ENCODE measurements at regions not wholly inside any gene's neighbourhood (a gene's known extent, or its start where the extent isn't known, plus 50 kb on each side); places are given as distances from the start of the nearest gene placed in this dataset.

DNA sequence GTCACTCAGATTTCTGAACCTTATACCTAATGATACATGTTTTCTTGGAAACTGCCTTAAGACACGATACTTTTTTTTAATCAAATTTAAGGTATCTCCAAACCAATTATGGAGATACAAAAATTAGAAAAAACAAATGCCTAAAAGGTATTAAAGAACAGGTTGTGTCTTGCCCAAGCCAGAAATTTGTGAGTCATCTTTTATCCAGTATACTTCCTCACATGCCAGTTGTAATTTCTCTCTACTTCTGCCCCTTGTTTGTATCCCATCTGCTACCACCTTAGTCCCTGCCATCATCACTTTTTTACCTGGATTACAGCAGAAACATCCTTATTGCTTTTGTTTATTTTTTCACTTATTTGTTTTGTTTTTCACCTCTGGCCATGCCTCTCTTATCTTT lies 571.2 kb upstream of the DAB2 start:
- no peak for DNase-seq (ENCODE audit: low read depth in 4 of 4, low spot score in 1 of 4)

DNA sequence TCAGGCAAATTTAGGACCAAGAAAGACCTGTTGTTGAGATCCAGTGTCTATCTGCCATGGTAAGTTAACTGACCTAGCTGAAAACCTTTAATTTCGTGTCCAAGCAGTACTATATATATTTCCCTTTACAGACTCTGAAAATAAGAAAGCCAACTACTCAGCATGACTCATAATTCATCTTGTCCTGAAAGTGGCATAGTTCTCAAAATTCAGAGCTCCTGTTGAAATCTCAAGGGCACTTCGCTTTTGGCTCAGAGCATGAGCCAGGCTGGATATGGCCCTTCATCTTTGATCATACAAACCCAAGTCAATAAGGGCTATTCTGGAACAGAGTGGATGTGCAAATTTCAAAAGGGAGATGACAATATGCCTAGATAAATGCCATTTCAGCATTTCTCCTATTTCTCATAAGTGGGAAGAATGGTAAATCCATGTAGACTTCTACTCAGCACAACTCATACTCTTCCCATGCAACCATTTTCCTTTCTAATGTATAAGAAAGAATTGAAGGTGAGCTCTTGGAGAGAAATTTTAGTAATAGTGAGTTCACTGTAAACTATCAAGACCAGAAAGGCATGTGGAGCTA lies 567.9 kb upstream of the DAB2 start:
- DNase-seq (ENCODE audit: low read depth in 4 of 4, low spot score in 1 of 4) = no peak

DNA sequence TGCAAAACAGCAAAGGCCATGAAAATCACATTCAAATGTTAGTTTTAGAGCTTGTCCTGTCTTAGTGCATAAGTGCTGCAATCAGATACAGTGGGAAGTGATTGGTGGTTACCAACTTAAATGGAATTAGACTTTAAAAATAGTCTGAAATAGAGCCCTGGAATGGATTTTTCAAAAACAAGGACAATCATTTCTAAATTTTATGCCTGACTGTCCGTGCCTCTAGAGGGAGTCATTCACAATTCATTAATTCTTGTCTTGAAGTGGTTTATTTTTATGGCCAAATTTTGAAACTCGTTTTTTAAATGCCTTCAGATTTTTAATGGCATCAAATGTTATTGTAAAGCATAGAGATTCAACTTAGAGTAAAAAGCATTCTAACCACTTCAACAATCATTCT lies 561.8 kb upstream of the DAB2 start:
- DNase-seq (ENCODE audit: low read depth in 4 of 4, low spot score in 1 of 4) = no peak

DNA sequence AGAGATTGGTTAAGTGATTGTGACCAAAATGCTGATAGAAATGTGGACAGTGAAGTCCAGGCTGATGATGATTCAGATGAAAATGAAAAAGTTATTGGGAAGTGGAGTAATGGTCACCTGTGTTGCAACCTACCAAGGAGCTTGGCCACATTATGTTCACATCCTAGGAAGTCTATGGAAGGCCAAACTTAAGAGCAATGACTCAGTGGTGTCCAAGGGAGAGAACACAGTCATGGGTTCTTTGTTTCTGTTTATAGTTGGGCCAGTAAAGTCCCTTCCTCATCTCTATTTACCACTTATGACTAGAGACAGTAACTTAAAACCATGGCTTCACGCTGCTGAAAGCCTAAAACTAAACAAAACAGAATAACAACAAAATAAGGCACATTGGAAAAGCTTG lies 555.3 kb upstream of the DAB2 start:
- no peak for DNase-seq (ENCODE audit: low read depth in 4 of 4, low spot score in 1 of 4)

DNA sequence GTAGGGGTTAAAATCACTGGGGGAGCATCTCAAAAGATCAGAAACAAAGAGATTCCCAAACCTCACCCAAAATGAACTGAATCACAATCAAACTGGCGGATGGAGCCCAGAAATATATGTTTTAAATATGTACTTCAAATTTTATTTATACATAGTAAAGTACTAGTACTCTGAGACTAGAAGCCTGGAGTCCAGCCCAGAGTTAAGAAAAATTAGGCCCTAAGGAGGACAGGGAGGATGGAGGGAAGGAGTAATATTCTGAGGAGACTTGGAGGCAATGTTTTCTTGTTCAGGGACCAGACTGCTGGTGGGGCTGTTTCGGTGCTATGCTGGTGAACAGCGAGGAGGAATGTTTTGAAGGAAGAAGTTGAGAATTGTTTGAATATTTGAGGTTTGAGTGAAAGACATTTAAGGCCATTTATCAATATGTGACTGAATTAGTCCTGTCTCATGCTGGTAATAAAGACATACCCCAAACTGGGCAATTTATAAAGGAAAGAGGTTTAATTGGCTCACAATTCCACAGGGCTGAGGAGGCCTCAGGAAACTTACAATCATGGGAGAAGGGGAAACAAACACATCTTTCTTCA lies 552.4 kb upstream of the DAB2 start:
- DNase-seq (ENCODE audit: low read depth in 4 of 4, low spot score in 1 of 4) = no peak

DNA sequence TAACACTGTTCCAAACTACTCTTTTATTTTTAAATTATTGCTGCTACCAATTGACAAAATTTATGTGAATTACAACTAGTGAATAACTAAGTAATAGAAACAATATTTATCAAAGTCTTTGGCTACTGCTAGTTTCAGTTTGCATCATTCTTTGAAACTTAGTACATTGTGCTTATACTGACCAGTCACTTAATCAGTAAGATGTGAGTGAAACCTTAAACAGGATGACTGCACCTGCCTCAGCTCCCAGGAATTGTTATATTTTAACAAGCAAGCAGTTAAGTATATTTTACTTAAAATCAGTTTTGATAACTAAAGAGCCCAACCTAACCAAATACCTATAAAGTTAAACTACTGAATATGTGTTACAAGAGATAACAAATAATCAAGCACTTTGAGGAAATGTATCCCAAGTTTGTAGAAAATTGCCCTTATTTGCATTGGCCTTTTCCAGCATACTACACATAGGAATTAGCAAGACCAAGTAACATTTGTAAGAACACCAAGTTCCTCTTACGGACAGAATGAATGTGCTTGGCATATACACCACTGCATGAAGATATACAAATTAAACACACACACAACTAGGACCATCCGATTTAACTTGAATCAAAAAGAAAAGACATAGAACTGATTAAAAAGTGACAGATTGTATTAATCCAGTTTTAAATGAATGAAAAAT lies 545.5 kb upstream of the DAB2 start:
- no peak for DNase-seq (ENCODE audit: low read depth in 4 of 4, low spot score in 1 of 4)

DNA sequence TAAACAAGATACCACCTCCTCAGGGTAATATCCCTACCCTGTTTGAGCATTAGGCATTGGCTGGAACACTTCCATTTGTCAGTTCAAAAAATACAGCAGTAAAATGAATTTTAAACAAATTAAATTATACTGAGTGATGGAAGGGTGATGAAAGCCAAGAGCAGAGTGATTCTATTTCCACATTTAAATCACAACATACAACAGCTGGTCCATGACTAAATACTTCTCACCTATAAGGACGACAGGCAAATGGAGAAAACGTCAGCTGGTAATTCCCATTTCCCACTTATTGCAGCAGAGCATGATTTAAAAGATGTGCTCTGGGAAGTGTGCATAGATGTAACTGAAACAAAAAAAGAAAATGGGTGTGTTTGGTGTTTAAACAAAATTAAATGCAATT lies 543.6 kb upstream of the DAB2 start:
- DNase-seq (ENCODE audit: low read depth in 4 of 4, low spot score in 1 of 4) = no peak

DNA sequence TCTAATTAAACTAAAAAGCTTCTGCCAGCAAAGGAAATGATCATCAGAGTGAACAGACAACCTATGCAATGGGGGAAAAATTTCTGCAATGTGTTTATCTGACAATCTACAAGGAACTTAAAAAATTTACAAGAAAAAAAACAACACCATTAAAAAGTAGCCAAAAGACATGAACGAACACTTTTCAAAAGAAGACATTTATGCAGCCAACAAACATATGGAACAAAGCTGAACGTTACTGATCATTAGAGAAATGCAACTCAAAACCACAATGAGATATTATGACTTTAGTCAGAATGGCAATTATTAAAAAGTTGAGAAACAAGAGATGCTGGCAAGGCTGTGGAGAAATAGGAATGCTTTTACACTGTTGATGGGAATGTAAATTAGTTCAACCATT lies 530.4 kb upstream of the DAB2 start:
- DNase-seq (ENCODE audit: low read depth in 4 of 4, low spot score in 1 of 4) = no peak

DNA sequence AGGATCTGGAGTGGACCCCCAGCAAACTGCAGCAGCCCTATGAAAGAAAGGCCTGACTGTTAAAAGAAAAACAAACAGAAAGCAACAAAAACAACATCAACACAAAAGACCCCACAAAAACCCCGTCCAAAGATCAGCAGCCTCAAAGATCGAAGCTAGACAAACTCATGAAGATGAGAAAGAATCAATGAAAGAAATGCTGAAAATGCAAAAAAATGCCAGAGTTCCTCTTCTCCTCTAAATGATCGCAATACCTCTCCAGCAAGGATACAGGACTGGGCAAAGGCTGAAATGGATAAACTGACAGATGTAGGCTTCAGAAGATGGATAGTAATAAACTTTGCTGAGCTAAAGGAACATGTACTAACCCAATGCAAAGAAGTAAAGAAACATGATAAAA lies 526.3 kb upstream of the DAB2 start:
- no peak for DNase-seq (ENCODE audit: low read depth in 4 of 4, low spot score in 1 of 4)

DNA sequence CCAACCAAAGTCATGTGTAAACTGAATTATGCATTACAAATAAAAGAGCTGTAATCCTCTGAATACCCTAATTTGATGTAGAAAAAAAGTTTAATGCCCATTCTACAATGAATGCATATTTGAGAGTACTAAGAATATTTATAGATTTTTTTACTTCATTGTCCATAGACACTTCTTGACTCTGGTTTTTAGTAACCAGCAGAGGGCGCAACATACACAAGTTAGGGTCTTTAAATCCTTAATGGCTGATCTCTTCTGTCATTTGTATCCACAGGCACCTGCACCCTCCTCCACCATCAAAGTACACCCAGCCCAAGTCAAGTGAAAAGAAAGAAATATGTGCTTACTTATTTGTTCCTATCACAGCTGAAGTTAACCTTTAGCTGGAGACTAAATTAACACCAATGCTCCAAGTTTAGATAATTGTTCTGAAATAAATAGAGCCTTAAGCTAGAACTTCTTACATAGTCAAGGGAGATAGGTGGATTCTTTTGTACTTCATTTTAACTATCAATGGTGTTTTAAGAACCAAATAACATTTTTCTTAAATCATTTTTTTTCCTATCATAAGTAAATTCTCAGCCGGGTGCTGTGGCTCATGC lies 524.2 kb upstream of the DAB2 start:
- DNase-seq (ENCODE audit: low read depth in 4 of 4, low spot score in 1 of 4) = peak; percentile 20 to 45 (median 38)

DNA sequence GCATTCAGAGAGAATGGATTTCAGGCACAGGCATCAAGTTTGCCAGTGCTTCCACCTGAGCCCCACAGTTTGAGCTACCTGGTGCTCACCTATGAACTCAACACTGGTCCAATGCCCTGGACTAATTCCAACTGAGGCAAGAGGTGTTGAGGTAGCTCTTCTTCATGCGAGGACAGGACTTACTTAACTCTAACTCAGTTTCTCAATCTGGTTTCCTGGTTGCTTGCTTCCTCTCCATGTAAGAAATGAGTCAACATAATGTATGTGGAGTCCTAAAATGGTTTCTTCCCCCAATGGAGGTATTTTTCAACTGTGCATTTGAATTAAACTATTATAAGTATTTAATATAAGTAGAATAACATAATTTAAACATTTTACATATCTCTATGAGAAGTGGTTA lies 523.6 kb upstream of the DAB2 start:
- no peak for DNase-seq (ENCODE audit: low read depth in 4 of 4, low spot score in 1 of 4)

DNA sequence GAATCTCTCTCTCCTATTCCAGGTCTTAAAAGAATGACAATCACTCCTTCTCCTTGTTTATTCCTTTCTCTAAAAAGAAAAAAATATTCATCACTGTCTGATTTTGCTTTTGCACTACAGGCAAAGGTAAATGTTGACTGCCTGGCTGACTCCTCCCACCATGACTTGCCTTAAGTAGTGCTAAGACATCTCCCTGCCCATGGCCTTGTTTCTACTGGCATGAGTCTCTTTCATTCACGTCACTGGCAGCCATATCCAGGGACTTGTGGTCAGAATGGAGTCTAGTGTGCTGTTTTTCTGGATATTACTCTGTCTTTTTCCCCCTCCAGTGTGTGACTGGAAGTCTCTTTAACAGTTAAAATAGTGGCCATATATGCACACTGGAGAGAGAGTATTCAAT lies 522.9 kb upstream of the DAB2 start:
- DNase-seq (ENCODE audit: low read depth in 4 of 4, low spot score in 1 of 4) = no peak

DNA sequence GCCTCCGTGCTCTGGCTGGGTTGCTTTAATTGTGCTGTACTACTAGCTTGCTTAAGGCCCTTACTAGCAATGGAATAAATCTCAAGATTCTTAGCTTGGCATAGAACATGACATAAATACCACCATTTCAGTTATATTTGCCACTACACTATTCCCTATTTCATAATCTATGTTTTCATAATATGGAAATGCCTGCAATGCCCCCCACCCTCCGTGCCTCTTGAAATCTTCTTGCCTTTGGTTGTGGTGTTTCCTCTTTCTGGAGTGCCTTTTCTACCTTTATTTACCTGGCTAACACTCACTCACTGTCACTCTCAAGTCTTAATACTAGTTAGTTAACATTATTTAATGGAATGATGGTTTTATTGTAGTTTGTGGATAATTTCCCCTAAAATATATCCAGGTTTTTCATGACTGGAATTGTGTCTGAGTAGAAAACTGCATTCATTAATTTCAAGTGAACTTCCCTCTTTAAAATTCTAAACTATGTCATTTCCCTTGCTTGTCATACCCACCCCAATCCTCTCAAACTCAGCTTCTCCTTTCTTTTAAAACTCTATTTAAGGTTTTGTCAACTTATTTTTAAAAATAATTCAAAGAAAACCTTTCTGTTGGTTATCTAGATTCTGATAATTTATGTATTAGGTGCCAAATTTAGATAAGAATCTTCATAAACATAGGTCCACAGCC lies 521.7 kb upstream of the DAB2 start:
- no peak for DNase-seq (ENCODE audit: low read depth in 4 of 4, low spot score in 1 of 4)

DNA sequence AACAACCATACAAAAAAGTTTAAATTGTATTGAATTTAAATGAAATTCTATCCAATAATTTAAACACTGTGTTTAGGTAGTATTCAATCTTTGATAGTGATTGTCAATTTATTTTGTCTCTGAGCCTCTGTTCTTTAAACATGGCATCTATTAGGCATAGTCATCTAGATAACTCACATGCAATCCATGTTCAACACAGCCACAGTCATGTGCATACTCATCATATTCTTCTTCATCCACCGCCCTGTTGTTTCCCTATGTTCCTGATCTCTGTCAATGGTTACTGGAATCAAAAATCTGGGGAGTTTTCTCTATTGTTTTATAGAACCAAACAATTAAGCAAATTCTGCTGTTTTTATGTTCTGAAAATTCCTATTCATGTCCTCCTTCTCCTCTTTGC lies 521.1 kb upstream of the DAB2 start:
- no peak for DNase-seq (ENCODE audit: low read depth in 4 of 4, low spot score in 1 of 4)

DNA sequence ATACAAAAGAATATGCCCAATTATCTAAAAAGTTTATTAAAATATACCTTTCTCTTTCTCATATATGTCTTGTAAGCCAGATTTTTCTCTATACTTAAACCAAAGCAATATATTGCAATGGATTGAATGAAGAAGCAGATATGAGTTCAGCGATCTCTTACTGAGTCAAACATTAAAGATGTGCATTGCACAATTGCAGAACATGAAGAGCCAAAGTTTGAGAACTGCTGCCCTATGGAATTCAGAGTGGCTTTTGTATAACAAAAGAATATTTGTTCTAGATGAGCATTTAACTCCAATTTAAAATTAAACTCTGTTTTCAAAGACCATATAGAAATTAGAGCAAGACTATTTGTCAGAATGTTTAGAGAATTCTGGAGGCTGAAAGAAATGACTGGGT lies 519.0 kb upstream of the DAB2 start:
- no peak for DNase-seq (ENCODE audit: low read depth in 4 of 4, low spot score in 1 of 4)

DNA sequence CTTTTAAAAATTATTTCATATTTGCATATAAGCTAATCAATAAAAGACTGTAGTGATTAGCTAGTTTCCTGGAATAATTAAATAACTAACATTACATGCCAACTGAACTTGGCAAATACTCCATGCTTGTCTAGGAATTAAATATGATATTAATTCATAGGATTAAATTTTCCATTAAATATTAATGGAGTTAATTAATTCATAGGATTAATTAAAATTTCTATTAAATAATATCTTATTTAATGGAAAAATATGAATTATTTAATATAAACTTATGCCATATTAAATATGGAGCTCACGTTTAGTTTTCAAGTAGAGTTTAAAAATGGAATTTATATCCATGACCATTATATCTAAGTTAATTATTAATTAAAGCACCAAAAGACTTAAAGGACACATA lies 517.8 kb upstream of the DAB2 start:
- no peak for DNase-seq (ENCODE audit: low read depth in 4 of 4, low spot score in 1 of 4)

DNA sequence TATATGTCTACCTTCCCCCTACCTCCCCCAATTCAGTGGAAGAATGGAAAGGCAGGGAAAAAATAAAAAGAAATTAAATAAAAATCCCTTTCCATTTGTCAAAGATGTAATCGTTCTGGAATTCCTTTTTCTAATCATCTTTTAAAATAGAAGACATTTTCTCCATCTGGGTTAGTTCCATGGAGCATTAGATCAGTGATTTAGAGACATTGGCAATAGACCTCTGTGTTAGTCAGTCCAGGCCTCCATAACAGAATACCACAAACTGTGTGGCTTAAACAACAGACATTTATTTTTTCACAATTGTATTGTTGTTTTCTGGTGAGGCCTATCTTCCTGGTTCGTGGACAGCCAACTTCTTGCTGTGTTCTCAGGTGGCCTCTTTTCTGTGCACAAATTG lies 516.6 kb upstream of the DAB2 start:
- DNase-seq (ENCODE audit: low read depth in 4 of 4, low spot score in 1 of 4) = no peak

DNA sequence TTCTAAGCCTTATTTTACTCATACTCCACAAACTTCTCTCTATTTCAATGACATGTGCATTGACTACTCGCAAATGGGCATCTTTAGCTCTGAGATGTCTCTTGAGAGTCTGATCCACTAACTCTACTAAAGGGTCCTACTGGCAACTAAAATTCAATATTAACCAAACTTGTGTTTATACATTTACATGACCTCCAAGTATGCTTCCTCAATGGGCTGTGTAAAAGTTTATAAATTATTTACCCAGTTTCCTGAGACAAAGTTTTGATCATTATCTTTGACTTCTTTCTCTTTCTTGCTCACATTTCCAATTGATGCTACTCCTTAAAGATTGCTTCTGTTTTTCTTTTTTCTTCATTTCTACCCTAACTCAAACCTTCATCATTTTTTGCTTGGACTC lies 510.1 kb upstream of the DAB2 start:
- no peak for DNase-seq (ENCODE audit: low read depth in 4 of 4, low spot score in 1 of 4)

DNA sequence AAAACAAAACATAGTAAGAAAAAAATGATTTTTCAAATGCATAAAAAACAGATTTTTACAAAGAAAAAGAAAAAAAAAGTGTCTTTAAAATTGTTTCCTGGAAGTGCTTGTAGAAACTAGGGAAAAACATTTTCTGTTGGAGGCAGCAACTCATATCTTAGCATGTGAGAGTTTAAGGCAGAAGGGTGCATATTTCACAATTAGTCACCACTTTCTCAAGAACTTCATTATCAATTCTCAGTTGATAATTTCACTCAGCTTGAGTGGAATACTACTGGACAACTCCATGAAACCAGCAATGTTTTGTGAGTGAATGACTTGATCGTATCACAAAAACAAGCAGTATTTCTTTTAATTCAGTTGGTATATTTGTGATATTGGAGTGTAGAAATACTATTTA lies 508.3 kb upstream of the DAB2 start:
- DNase-seq (ENCODE audit: low read depth in 4 of 4, low spot score in 1 of 4) = no peak

DNA sequence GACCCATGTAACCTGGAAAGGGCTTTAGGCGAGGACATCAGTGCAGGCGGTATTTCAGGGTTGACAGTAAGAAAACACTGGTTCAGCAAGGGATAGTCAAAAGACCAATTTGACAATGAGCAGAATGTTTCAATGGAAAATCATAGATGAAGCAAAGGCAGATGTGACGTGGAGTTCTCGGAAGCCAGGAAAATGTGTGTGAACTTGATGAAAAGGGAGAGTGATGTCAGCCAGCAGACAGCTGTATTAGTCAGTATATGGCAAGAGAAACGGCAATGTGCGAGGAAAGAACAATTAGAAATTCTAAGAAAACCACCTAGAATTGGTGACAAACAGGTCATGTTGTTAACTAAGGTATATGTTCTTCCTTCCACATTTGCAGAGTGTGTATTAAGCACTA lies 503.9 kb upstream of the DAB2 start:
- no peak for DNase-seq (ENCODE audit: low read depth in 4 of 4, low spot score in 1 of 4)

DNA sequence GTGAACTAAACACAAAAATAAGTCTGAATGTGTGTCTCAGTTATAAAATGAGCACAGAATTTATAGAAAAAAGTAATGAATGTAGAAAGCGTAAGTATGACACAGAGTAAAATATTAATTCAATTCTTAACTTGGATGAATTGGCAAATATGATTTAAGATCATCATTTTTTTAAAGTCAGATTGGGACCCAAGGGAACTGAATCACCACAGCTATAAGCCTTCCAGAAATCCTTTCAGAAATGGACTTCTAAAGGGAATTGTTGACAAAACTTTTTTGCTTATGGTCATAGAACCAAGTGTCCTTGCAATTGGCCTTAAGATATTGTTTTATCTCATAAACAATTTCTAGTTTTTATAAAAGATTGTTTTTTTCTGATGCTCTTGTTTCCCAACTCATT lies 495.1 kb upstream of the DAB2 start:
- DNase-seq (ENCODE audit: low read depth in 4 of 4, low spot score in 1 of 4) = no peak

DNA sequence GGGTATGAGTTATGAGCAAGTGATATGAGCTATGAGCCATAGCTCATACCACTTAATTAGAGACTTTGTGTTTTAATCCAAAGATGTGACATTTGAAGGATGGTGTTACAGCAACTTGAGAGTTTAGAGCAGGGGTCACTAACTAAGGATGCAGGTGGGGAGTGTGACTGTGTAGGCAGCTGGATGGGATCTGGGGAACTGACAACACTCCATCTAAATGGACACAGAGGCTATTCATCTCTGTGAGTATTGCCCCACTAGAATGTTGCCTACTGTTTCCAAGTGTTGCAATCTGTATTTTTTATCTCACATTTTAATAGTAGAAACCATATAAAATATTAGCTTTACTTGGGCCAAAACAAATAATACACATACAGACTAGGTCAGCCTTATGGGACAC lies 488.1 kb upstream of the DAB2 start:
- DNase-seq (ENCODE audit: low read depth in 4 of 4, low spot score in 1 of 4) = no peak
